ENCODE measurements at regions not wholly inside any gene's neighbourhood (a gene's known extent, or its start where the extent isn't known, plus 50 kb on each side); places are given as distances from the start of the nearest gene placed in this dataset.

GRCh38 chr18:37861981-37862380 is 296.4 kb upstream of the CELF4 start:
- no peak for TF ChIP-seq SIN3A (IDR thresholded peaks at IDR 0.05; ENCODE audit: borderline replicate concordance, insufficient read depth, low read length)
- TF ChIP-seq REST (IDR thresholded peaks at IDR 0.05; ENCODE audit: insufficient read depth in 1 of 2, low read depth in 2 of 2, low read length in 2 of 2): no peak
- TF ChIP-seq POLR2AphosphoS5 (IDR thresholded peaks at IDR 0.05; ENCODE audit: low read depth, low read length): no peak
- TF ChIP-seq FOXP2 (optimal IDR thresholded peaks at IDR 0.05; ENCODE audit: borderline replicate concordance, extremely low read depth, extremely low read length, insufficient read depth): no peak
- TF ChIP-seq TAF1 (IDR thresholded peaks at IDR 0.05; ENCODE audit: borderline replicate concordance, insufficient read depth, low read length): no peak

GRCh38 chr18:37854396-37854795 is 288.8 kb upstream of the CELF4 start:
- no peak for TF ChIP-seq TAF1 (IDR thresholded peaks at IDR 0.05; ENCODE audit: borderline replicate concordance, insufficient read depth, low read length)
- no peak for TF ChIP-seq POLR2AphosphoS5 (IDR thresholded peaks at IDR 0.05; ENCODE audit: low read depth, low read length)
- no peak for TF ChIP-seq FOXP2 (optimal IDR thresholded peaks at IDR 0.05; ENCODE audit: borderline replicate concordance, extremely low read depth, extremely low read length, insufficient read depth)
- no peak for TF ChIP-seq SIN3A (IDR thresholded peaks at IDR 0.05; ENCODE audit: borderline replicate concordance, insufficient read depth, low read length)
- no peak for TF ChIP-seq REST (IDR thresholded peaks at IDR 0.05; ENCODE audit: insufficient read depth in 1 of 2, low read depth in 2 of 2, low read length in 2 of 2)

DNA sequence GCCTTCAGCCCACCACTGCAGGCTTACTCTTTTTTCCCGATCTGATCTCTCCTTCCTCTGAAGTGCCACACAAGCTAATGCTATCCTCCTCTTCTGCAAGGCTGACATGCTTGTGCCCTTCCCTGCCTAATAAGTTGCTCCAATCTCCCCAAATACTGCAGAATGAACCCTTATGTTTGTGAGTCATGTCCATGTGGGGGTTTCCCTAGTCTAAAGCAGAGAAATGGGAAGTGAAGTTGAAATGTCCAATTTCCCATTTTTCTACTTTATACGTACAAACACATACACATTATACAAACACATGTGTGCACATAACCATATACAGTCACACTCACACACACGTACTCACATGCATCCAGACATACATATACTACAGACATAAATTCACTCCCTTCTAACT is 288.1 kb upstream of the CELF4 start:
- TF ChIP-seq SIN3A (IDR thresholded peaks at IDR 0.05; ENCODE audit: borderline replicate concordance, insufficient read depth, low read length) (no peak), POLR2AphosphoS5 (IDR thresholded peaks at IDR 0.05; ENCODE audit: low read depth, low read length) (no peak), FOXP2 (optimal IDR thresholded peaks at IDR 0.05; ENCODE audit: borderline replicate concordance, extremely low read depth, extremely low read length, insufficient read depth) (no peak), TAF1 (IDR thresholded peaks at IDR 0.05; ENCODE audit: borderline replicate concordance, insufficient read depth, low read length) (no peak), REST (IDR thresholded peaks at IDR 0.05; ENCODE audit: insufficient read depth in 1 of 2, low read depth in 2 of 2, low read length in 2 of 2) (no peak)

GRCh38 chr18:37852464-37852863 is 286.9 kb upstream of the CELF4 start:
- TF ChIP-seq TAF1 (IDR thresholded peaks at IDR 0.05; ENCODE audit: borderline replicate concordance, insufficient read depth, low read length) (no peak), REST (IDR thresholded peaks at IDR 0.05; ENCODE audit: insufficient read depth in 1 of 2, low read depth in 2 of 2, low read length in 2 of 2) (no peak), POLR2AphosphoS5 (IDR thresholded peaks at IDR 0.05; ENCODE audit: low read depth, low read length) (no peak)

DNA sequence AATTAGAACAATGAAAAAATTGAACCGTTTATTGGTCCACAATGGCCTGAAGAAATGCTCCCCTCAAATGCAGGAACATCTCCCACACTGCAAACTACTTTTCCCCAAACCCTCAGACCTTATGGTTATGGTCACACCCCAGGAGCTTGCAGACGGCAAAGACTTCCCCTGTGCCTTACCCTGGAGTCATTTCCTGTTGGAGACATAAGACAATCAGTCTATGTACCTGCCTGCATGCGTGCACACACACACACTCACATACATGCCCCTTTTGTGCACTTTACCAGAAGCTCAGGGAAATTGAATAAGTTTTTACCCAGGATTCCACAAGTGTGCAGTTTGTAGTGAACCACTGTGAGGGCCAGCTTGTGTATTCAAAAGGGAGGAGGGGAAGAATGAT is 281.9 kb upstream of the CELF4 start:
- TF ChIP-seq POLR2AphosphoS5 (IDR thresholded peaks at IDR 0.05; ENCODE audit: low read depth, low read length): no peak
- no peak for TF ChIP-seq FOXP2 (optimal IDR thresholded peaks at IDR 0.05; ENCODE audit: borderline replicate concordance, extremely low read depth, extremely low read length, insufficient read depth)
- no peak for TF ChIP-seq TAF1 (IDR thresholded peaks at IDR 0.05; ENCODE audit: borderline replicate concordance, insufficient read depth, low read length)
- TF ChIP-seq SIN3A (IDR thresholded peaks at IDR 0.05; ENCODE audit: borderline replicate concordance, insufficient read depth, low read length): no peak
- no peak for TF ChIP-seq REST (IDR thresholded peaks at IDR 0.05; ENCODE audit: insufficient read depth in 1 of 2, low read depth in 2 of 2, low read length in 2 of 2)

Data from PFSK-1 (cell line).